ENCODE measurements at regions not wholly inside any gene's neighbourhood (a gene's known extent, or its start where the extent isn't known, plus 50 kb on each side); places are given as distances from the start of the nearest gene placed in this dataset.

DNA sequence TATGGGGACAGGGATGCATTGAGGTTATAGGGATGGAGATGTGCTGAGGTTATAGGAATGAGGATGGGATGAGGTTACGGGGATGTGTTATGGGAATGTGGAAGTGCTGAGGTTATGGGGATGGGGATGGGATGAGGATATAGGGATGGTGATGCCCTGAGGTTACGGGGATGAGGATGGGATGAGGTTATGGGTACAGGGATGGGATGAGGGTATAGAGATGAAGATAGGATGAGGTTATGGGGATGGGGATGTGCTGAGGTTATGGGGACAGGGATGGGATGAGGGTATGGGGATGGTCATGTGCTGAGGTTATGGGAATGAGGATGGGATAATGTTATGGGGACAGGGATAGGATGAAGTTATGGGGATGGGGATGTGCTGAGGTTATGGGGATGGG is 542.8 kb downstream of the CDH26 start:
- TF ChIP-seq, protein P1, sequence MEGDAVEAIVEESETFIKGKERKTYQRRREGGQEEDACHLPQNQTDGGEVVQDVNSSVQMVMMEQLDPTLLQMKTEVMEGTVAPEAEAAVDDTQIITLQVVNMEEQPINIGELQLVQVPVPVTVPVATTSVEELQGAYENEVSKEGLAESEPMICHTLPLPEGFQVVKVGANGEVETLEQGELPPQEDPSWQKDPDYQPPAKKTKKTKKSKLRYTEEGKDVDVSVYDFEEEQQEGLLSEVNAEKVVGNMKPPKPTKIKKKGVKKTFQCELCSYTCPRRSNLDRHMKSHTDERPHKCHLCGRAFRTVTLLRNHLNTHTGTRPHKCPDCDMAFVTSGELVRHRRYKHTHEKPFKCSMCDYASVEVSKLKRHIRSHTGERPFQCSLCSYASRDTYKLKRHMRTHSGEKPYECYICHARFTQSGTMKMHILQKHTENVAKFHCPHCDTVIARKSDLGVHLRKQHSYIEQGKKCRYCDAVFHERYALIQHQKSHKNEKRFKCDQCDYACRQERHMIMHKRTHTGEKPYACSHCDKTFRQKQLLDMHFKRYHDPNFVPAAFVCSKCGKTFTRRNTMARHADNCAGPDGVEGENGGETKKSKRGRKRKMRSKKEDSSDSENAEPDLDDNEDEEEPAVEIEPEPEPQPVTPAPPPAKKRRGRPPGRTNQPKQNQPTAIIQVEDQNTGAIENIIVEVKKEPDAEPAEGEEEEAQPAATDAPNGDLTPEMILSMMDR (IDR thresholded peaks at IDR 0.05; ENCODE audit: low read length), result no peak
- TF ChIP-seq EZH2 (optimal IDR thresholded peaks at IDR 0.05; ENCODE audit: low read depth, low read length), result no peak
